Adrenal gland (tissue), 5 donors: ENCODE measurements at regions not wholly inside any gene's neighbourhood (a gene's known extent, or its start where the extent isn't known, plus 50 kb on each side); places are given as distances from the start of the nearest gene placed in this dataset.

Source experiments
- CTCF ChIP-seq, 6 experiments: fragments of 450-650 bp in 4 of 6; fragments of 200-600 bp in 2 of 6; sonication (generic) in 1 of 6; IDR thresholded peaks; 1 replicate in 5 of 6; 2 replicates in 1 of 6; pipeline versions ENCODE4 v1.5.1 to v1.8.0; 2016 to 2021; ENCODE audit warnings: antibody characterized with exemption in 6 of 6, mild to moderate bottlenecking in 2 of 6, moderate library complexity in 1 of 6
- POLR2A ChIP-seq, 2 donors: fragments of 450-650 bp; IDR thresholded peaks; one replicate each; pipeline ENCODE4 v1.6.1; 2017; ENCODE audit warnings: antibody characterized with exemption in 2 of 2, mild to moderate bottlenecking in 2 of 2, moderate library complexity in 1 of 2
- donor health status: DM: no; HTN: no; CAD: no.

- TF ChIP-seq CTCF (IDR thresholded peaks at IDR 0.05) (no peak), POLR2A (IDR thresholded peaks at IDR 0.05) (no peak)
These were observed 443.0 kb upstream of the TNP1 start for GRCh38 chr2:217302856-217303255.
